Activated T-cell treated with anti-CD3 and anti-CD28 coated beads for 24 hours (primary cell): ENCODE measurements at regions not wholly inside any gene's neighbourhood (a gene's known extent, or its start where the extent isn't known, plus 50 kb on each side); places are given as distances from the start of the nearest gene placed in this dataset.

Source experiments
- DNase-seq: peaks from one replicate; pipeline ENCODE4 v3.0.0-alpha.2; 2020; ENCODE audit warnings: low read depth

- no peak for DNase-seq
Measured at GRCh38 chr2:189267925-189268579, 88.5 kb upstream of the COL5A2 start.

GRCh38 chr2:189268763-189269162 is 89.2 kb upstream of the COL5A2 start:
- DNase-seq, result no peak

GRCh38 chr2:189273734-189274133 is 94.2 kb upstream of the COL5A2 start:
- no peak for DNase-seq

- no peak for DNase-seq
Measured at GRCh38 chr2:189274361-189274760, 94.8 kb upstream of the COL5A2 start.

- no peak for DNase-seq
Measured at GRCh38 chr2:189276277-189276676, 96.7 kb upstream of the COL5A2 start.

GRCh38 chr2:189281201-189281600 is 101.6 kb upstream of the COL5A2 start:
- no peak for DNase-seq

- DNase-seq, result no peak
Measured at GRCh38 chr2:189285349-189285748, 105.8 kb upstream of the COL5A2 start.

- no peak for DNase-seq
Measured at GRCh38 chr2:189285962-189286645, 106.5 kb upstream of the COL5A2 start.

- no peak for DNase-seq
Measured at GRCh38 chr2:189287363-189287762, 107.8 kb upstream of the COL5A2 start.

- no peak for DNase-seq
Measured at GRCh38 chr2:189287982-189288521, 108.5 kb upstream of the COL5A2 start.

- DNase-seq, result no peak
Measured at GRCh38 chr2:189291460-189291859, 111.9 kb upstream of the COL5A2 start.

- no peak for DNase-seq
Measured at GRCh38 chr2:189293164-189293563, 113.6 kb upstream of the COL5A2 start.

- DNase-seq, result no peak
Measured at GRCh38 chr2:189297446-189297845, 117.9 kb upstream of the COL5A2 start.

GRCh38 chr2:189298038-189298437 is 118.5 kb upstream of the COL5A2 start:
- DNase-seq, result no peak

- no peak for DNase-seq
Measured at GRCh38 chr2:189298481-189298880, 118.9 kb upstream of the COL5A2 start.

GRCh38 chr2:189299974-189300373 is 120.4 kb upstream of the COL5A2 start:
- no peak for DNase-seq

GRCh38 chr2:189300916-189301315 is 121.4 kb upstream of the COL5A2 start:
- no peak for DNase-seq

GRCh38 chr2:189302274-189302948 is 122.8 kb upstream of the COL5A2 start:
- no peak for DNase-seq

- peak; percentile 22 for DNase-seq
Measured at GRCh38 chr2:189304360-189304759, 124.8 kb upstream of the COL5A2 start.

GRCh38 chr2:189305291-189305943 is 125.9 kb upstream of the COL5A2 start:
- DNase-seq, result no peak

- DNase-seq, result no peak
Measured at GRCh38 chr2:189306525-189306924, 127.0 kb upstream of the COL5A2 start.

- no peak for DNase-seq
Measured at GRCh38 chr2:189308056-189308790, 128.7 kb upstream of the COL5A2 start.
